Urinary bladder (tissue), 3 donors: ENCODE measurements at regions not wholly inside any gene's neighbourhood (a gene's known extent, or its start where the extent isn't known, plus 50 kb on each side); places are given as distances from the start of the nearest gene placed in this dataset.

Source experiments
- DNase-seq: peaks from one replicate; pipeline ENCODE4 v3.0.0-alpha.2; 2015; ENCODE audit errors: extremely low spot score
- H3K27ac ChIP-seq: one replicate; pipeline ENCODE4 v1.5.1; 2013; ENCODE audit warnings: low read depth, mild to moderate bottlenecking, moderate library complexity
- H3K36me3 ChIP-seq: one replicate; pipeline ENCODE4 v1.6.1; 2013; ENCODE audit warnings: mild to moderate bottlenecking, moderate library complexity; ENCODE audit not compliant: insufficient read depth
- H3K4me1 ChIP-seq: one replicate; pipeline ENCODE4 v1.6.1; 2013; ENCODE audit warnings: mild to moderate bottlenecking, moderate library complexity; ENCODE audit not compliant: insufficient read depth
- H3K4me3 ChIP-seq: one replicate; pipeline ENCODE4 v1.5.1; 2013; ENCODE audit warnings: low read depth, low read length
- WGBS: extraction: QIAGEN DNeasy Blood & Tissue Kit; methylation state at CpG from one replicate; pipeline ENCODE4 v1.1.7; 2013; 5-methylcytosine and 5-hydroxymethylcytosine counted together
- donor health status: healthy with polysubstance abuse.
- donor health status: healthy.

DNA sequence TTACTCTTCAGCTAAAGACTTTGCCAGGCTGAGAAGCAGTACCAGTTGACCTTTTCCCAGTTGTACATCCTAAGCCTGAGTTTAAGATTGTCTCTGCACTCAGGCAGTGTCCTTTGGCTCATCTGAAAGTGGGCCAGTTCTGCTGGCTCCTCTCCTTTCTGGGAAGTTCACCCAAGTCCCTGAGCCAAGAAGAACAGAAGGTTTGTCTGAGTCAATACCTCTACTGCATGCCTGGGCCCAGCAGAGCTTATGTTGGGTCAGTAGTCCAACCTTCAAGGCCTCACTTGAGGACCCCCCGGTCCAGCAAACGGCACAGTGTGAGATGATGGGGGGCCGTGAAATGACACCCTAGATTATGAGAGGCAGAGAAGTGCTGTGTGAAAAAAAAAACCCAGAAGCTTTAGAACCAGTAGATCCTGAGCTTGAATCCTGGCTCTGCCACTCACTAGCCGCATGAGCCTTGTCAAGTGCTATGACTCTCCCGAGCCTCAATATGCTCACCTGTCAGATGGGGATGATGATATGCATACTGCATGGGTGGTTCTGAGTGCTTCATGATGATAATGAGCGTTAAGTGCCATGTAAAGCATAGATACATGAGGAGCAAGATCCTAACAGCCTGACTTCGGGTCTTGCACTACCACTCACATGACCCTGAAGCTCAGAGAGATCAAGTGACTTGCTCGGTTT is 156.0 kb downstream of the MACROH2A1 start:
- no peaks in the 10 kb centered on the region for H3K36me3 ChIP-seq
- no peak overlapping the region for H3K27ac ChIP-seq
- no peaks in the 10 kb centered on the region for H3K4me1 ChIP-seq
- WGBS: 60% methylated on average over 8 of the region's 8 CpGs
- no peak for DNase-seq
- H3K4me3 ChIP-seq: no peak overlapping the region

DNA sequence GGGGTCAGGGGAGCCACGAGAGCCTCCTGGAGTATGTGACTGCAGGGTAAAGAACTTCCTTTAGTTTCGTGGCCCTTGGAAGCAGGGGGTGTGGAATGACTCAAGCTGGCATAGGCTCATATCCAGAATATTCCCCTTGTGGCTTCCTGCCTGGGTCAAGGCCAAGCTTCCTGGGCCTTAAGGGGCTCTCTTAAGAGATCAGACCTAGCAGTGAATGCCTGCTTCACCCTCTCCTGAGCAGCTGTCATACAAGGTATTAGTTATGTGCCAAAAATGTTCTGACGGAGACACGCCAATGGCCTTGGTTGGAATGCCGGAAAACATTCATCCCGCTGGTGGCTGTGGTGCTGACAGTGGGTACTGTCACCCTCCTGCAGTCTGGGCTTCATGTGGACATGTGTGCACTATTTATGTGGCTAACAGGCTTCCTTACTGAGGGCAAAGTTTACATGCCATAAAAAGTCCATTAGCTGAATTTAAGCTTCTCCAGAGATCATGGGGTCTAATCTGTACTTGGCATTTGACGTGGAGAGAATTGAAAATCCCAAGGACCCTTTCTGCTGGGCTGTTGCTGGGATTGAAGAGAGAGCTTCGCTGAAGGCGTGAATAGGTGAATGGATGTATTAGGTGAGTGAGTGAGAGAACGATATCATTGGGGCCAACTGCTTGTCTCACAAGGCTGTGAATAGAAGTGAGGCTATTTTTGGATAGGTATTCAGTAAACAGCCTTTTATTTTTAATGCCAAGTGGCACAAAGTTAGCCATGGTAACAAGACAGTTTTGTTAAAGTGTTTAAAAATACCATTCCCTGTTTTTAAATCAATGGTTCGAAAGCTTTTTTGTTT is 156.8 kb downstream of the MACROH2A1 start:
- Histone ChIP-seq H3K27ac (no peak overlapping the region), H3K4me1 (no peaks in the 10 kb centered on the region), H3K36me3 (no peaks in the 10 kb centered on the region), H3K4me3 (no peak overlapping the region)
- DNase-seq: no peak
- 70% methylated on average over 11 of the region's 11 CpGs for WGBS

DNA sequence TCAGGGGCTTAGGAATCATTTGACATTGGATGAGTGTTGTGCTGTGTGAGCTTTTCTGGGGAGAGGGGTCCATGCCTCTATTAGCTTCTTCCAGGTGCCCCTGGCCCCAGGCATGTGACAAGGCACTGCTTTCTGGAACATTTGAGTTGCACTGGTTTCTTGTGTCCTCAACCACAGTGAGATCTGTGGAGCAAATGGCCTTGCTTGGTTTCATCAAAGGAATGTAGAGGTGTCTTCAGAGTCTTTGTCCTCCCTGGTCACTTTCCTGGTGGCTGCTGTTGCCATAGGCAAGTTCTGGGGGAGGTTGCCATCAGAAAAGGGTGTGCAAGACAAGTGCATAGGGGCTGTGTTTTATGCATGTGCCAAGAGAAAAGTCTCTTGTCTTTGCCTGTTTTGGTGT is 157.5 kb downstream of the MACROH2A1 start:
- no peak overlapping the region for H3K4me3 ChIP-seq
- H3K4me1 ChIP-seq: no peaks in the 10 kb centered on the region
- no peak overlapping the region for H3K27ac ChIP-seq
- H3K36me3 ChIP-seq: no peaks in the 10 kb centered on the region
- DNase-seq: no peak

DNA sequence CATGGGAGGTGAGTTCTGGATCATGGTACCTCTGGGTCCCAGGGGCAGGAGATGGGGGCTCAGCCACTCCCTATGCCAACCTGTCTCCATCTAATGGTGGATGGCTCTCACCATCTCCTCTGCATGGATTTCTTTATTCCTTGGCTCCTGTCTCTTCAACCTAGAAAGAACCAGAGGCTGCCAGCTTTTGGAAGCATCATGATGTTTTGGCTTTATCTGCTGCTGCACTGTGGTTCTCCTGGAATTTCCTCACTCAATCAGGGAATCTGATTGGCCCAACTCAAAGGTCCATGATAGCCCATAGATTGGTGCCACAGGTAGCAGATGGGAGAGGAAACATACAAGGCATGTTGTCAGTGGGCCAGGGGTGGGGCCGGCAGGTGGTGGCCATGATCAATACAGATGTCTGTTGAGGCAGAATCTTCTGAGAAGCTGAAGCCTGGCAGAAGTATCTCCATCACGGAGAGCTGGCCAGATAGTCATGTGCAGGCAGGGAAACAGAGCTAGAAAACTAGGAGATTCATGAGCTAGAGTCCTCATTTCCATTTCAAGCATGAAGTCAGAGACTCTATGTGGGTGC is 158.2 kb downstream of the MACROH2A1 start:
- WGBS: 97% methylated on average over 2 of the region's 2 CpGs
- Histone ChIP-seq H3K4me3 (no peak overlapping the region), H3K4me1 (no peaks in the 10 kb centered on the region), H3K27ac (no peak overlapping the region), H3K36me3 (no peaks in the 10 kb centered on the region)
- no peak for DNase-seq

DNA sequence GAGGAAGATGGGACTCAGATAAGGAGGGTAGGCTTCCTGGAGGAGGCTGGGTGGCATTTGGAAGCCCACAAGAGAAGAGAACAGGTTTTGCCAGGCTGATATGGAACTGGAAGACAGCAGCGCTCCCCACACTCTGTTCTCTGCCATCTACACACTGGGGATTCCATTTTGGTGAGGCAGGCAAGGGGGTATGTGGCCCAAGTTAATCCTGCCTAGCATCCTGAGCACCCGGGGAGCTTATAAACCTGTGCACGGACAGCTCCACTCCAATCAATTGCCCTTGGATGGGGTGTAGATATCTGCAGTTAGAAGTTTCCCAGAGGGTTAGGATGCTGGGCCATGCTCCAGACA is 158.8 kb downstream of the MACROH2A1 start:
- no peak for DNase-seq
- Histone ChIP-seq H3K27ac (no peak overlapping the region), H3K4me1 (no peaks in the 10 kb centered on the region), H3K4me3 (no peak overlapping the region), H3K36me3 (no peaks in the 10 kb centered on the region)
- WGBS: 80% methylated on average over 3 of the region's 3 CpGs

DNA sequence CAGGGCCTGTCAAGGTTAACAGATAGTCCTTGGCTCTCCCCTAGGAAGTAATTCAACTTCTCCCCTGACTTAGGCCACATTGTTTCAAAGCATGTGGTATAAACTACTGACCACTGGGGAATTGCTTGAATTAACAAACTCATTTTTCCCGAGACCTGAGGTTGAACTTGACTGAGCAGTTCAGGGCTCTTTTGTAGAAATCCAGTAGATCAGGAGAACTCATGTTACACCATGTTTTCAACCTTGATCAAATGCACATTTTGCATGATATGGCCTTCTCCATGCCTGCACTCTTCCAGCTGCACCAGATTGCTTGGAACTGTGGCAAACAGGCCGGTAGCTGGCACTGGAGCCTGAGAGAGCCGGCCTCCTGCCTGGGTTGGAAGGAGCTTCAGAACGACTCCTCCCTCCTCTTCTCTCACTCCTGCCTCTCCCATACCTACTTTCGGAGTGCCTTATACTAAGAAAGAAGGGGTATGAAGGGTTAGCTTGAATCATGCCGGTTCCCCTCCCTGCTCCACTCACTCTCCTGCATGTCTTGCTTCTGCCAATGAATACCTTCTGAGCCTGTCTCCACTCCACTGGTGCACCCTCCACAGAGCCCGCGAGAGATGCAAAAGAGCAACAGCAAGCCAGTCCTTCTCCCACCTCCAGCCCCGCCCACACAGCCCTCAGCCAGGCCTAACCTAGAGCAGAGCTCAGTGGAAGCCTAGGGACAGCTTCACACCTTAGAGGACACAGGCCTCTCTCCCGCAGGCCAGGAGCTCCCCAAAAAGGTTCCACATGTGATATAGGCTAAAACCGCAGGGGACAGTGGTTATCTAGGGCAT is 159.4 kb downstream of the MACROH2A1 start:
- H3K27ac ChIP-seq: no peak overlapping the region
- no peaks in the 10 kb centered on the region for H3K4me1 ChIP-seq

DNA sequence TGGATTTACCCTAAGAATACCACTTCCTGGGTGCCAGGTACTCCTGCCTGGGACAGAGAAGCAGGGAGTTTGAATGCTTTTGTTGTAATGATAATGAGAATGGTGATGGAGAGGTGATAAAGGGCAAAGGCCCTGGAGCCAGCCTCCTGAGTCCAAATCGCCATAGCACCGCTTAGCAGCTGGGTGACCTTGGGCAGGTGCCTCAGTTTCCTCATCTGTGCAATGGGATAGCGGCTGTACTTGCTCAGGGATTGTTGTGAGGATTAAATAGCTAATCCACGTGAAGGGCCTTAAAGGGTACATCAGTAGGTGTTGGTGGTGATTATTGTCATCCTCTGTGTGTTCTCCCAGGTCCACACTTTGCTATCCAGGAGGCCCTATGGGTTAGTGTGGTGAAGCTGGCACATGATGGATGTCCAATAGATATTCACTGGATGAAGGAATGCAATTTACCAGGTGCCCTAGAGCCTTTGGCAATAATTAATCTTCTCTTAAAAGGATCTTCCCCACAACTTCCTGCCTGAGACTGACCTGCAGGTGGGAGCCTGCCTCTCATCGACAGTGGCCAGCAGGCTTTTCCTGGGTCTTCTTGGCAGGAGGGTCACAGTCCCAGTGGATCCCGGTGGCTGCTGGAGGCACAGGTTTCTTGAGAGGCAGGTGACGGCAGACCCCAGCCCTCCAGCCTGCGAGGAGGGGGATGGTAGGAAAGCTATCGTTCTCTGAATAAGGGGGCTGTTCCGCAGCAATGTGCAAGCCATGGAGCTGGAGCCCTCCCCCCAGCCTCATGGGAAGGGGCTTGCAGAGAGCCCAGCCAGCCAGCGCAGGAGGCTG is 160.2 kb downstream of the MACROH2A1 start:
- Histone ChIP-seq H3K27ac (no peak overlapping the region), H3K4me1 (no peaks in the 10 kb centered on the region), H3K36me3 (no peaks in the 10 kb centered on the region), H3K4me3 (no peak overlapping the region)
- WGBS: 84% methylated on average over 11 of the region's 11 CpGs
- DNase-seq: no peak

More for the DNA sequence above, 159.4 kb downstream of the MACROH2A1 start:
- no peak for DNase-seq
- 77% methylated on average over 11 of the region's 11 CpGs for WGBS
- Histone ChIP-seq H3K36me3 (no peaks in the 10 kb centered on the region), H3K4me3 (no peak overlapping the region)

GRCh38 chr5:135237748-135238103 is 161.3 kb downstream of the MACROH2A1 start:
- H3K36me3 ChIP-seq: no peaks in the 10 kb centered on the region
- H3K4me1 ChIP-seq: no peaks in the 10 kb centered on the region
- 87% methylated on average over 9 of the region's 9 CpGs for WGBS
- no peak overlapping the region for H3K27ac ChIP-seq
- DNase-seq: no peak
- H3K4me3 ChIP-seq: no peak overlapping the region

GRCh38 chr5:135236908-135237747 is 161.9 kb downstream of the MACROH2A1 start:
- Histone ChIP-seq H3K4me3 (no peak overlapping the region), H3K36me3 (no peaks in the 10 kb centered on the region), H3K4me1 (no peaks in the 10 kb centered on the region), H3K27ac (no peak overlapping the region)
- 73% methylated on average over 9 of the region's 9 CpGs for WGBS
- DNase-seq: no peak

DNA sequence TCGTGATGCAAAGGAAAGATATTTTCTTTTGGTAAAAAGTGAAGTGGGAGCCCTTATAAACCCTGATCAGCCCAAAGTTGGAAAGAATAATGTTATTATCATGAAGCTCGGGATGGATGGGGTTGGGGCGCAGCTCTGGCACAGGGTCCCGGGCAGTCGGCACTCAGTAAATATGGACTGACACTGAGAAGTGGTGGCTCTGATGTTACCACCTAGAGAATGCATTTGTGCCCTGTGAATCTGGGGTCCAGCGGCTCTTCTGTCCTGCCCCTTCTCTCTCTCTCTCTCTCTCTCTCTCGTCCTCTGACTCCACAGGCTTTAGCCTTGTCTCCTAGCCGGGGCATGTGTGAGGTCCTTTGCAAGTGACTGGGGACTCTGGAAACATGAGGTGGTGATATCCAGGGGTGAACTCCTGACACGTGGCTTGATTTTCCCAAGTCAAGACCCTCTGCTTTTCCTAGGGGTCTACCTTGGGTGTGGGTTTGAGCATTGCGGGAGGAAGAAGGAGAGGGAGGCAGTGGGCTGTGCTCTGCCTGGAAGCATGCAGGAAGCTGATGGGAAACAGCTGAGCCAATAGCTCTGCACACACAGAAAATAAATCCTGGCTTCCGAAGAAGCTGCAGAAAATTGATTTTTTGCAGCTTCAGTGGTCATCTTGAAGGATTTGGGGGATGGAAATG is 162.7 kb downstream of the MACROH2A1 start:
- no peaks in the 10 kb centered on the region for H3K4me1 ChIP-seq
- no peak for DNase-seq
- no peak overlapping the region for H3K4me3 ChIP-seq
- WGBS: 83% methylated on average over 11 of the region's 11 CpGs
- H3K36me3 ChIP-seq: no peaks in the 10 kb centered on the region
- H3K27ac ChIP-seq: no peak overlapping the region

DNA sequence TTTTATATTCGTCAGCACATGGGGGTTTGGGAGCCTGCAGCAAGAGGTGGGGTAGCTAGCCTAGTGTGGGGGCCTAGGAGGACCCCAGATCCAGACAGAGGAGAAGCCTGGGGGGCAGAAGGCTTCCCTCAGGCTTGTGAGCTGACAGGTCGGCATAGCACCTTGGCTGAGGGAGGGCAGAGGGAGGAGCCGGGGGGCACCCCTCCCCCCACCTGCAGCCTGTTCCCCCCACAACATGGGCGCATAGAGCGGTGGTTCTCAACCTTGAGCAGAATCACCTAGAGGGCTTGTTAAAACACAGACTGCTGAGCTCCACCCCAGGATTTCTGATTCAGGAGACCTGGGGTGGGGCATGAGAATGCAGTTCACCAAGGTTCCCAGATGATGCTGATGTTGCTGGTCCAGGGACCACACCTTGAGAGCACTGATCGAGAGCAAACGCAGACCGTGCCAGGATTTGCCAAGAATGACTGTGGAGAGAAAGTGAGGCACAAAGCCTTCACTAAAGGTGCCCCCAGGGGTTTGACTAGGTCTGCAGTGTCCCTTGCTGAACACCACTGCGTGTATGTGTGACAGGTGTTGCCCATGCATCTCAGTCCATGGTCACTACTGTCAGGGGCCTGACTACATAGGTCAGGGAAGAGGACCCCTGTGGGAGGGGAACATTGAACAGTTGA is 163.3 kb downstream of the MACROH2A1 start:
- Histone ChIP-seq H3K36me3 (no peaks in the 10 kb centered on the region), H3K4me1 (no peaks in the 10 kb centered on the region), H3K4me3 (no peak overlapping the region), H3K27ac (no peak overlapping the region)
- DNase-seq: no peak
- WGBS: 84% methylated on average over 9 of the region's 9 CpGs
